AG04450 (cell line): ENCODE measurements at regions not wholly inside any gene's neighbourhood (a gene's known extent, or its start where the extent isn't known, plus 50 kb on each side); places are given as distances from the start of the nearest gene placed in this dataset.
"Not testable (repeated sequence)": the region's sequence is repeated elsewhere in the genome, so short reads cannot be mapped to it uniquely, and the experiment has no call there.

Source experiments
- CTCF ChIA-PET: fragments of 300-600, 350-600 bp; formaldehyde crosslinking; extraction: SDS; loops from one replicate; lab custom pipeline; 2022; ENCODE audit warnings: antibody characterized with exemption, inconsistent platforms; lab: Charles Lee
- POLR2A ChIA-PET: fragments of 350-600 bp; formaldehyde crosslinking; extraction: SDS; loops from one replicate; lab custom pipeline; 2021; ENCODE audit warnings: antibody characterized with exemption, inconsistent platforms; lab: Yijun Ruan, JAX
- DNase-seq: peaks from one replicate; pipeline ENCODE4 v3.0.0-alpha.2; 2011; ENCODE audit warnings: low read depth, low spot score
- H3K27ac ChIP-seq: one replicate; pipeline ENCODE4 v1.5.1; 2012; ENCODE audit warnings: low read depth, low read length, control low read depth
- H3K27me3 ChIP-seq: one replicate; pipeline ENCODE4 v1.6.0; 2012; ENCODE audit warnings: low read length; ENCODE audit not compliant: control insufficient read depth, insufficient read depth
- H3K4me3 ChIP-seq: 2 replicates; pipeline ENCODE4 v1.5.1; 2011; ENCODE audit warnings: mild to moderate bottlenecking, low read depth, low read length, control low read depth
- H3K9me3 ChIP-seq: 2 replicates; pipeline ENCODE4 v1.5.1; 2012; ENCODE audit warnings: low read length; ENCODE audit not compliant: control insufficient read depth, insufficient read depth
- TF ChIP-seq, protein P1 (sequence below): IDR thresholded peaks from 2 replicates; pipeline ENCODE4 v1.5.1; 2011; ENCODE audit warnings: low read depth, low read length, control low read depth, inconsistent platforms

DNA sequence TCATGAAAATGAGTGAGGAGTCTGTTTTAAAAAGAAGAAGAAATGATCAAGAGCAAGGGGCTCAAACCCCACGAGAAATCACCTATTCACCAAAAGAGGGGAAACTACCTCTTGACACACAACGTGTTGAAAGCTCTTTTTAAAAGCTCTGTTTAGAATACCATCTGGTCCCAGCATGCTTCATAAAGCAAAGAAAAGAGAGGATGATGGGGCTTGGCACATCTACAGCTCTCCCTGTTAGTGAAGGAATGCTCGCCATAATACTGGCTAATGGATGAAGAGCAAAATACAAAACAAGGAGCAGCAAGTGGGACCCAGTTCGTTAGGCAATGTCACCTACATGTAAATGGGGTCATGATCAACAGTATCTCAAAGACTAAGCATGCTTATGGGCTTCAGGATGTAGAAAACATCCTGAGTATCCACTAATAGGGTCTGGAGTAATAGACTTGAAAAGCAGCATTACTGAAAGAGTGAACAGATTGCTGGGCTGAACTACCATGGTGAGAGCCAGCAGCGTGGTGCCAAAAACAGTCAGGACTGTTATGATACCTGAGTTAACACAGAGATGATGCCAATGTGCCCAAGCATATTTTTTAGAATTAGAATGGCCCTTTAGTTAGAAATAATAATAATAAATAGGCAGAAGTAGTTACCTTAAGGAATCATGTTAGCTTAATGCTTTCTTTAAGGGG lies 159.7 kb upstream of the POU1F1 start:
- TF ChIP-seq, protein P1, sequence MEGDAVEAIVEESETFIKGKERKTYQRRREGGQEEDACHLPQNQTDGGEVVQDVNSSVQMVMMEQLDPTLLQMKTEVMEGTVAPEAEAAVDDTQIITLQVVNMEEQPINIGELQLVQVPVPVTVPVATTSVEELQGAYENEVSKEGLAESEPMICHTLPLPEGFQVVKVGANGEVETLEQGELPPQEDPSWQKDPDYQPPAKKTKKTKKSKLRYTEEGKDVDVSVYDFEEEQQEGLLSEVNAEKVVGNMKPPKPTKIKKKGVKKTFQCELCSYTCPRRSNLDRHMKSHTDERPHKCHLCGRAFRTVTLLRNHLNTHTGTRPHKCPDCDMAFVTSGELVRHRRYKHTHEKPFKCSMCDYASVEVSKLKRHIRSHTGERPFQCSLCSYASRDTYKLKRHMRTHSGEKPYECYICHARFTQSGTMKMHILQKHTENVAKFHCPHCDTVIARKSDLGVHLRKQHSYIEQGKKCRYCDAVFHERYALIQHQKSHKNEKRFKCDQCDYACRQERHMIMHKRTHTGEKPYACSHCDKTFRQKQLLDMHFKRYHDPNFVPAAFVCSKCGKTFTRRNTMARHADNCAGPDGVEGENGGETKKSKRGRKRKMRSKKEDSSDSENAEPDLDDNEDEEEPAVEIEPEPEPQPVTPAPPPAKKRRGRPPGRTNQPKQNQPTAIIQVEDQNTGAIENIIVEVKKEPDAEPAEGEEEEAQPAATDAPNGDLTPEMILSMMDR: no peak
- CTCF ChIA-PET: no interaction called here
- POLR2A ChIA-PET: no interaction called here
- H3K27me3 ChIP-seq: no peaks in the 10 kb centered on the region
- H3K27ac ChIP-seq: no peak overlapping the region
- H3K4me3 ChIP-seq: no peak overlapping the region
- no peaks in the 10 kb centered on the region for H3K9me3 ChIP-seq
- no peak for DNase-seq

DNA sequence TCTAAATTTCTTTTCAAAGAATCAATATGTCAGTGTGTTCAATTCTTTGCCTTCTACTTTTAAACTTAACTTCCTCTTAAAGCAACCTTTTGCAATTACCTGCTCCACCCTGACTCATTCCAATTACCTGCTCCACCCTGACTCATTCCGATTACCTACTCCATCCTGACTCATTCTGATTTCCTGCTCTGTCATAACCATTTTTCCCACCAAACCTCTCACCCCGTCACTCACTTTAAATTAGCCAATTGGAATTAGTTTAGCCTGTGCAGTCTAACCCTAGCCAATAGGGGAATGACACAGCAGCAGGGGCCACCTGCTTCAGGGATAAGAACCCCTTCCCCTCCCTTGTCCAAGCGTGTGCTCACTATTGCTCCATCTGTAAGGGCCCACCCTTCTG lies 157.1 kb upstream of the POU1F1 start:
- POLR2A ChIA-PET, H3K9me3 ChIP-seq, DNase-seq, CTCF ChIA-PET, H3K27ac ChIP-seq, H3K27me3 ChIP-seq, H3K4me3 ChIP-seq: not testable (repeated sequence)

DNA sequence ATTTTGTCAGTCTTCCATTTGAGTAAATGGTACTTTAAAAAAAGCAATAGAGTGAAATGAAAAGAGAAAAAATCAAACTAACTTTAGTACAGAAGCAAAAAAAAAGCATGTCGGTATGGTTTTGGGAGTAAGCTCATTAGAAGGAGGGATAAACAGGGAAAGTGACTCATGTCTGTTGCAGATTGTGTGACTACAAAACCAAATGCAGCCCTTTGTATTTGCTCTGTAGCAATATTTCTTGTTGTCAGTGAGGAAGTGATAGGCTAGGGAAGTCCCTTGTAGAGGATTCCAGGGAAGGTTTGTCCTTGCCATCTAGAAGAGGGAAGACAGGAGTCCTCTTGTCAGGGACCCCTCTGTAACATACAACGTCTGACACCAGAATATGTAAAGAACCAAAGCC lies 150.5 kb upstream of the POU1F1 start:
- DNase-seq: no peak
- ChIA-PET CTCF (no interaction called here), POLR2A (no interaction called here)
- H3K27ac ChIP-seq: no peak overlapping the region
- no peaks in the 10 kb centered on the region for H3K27me3 ChIP-seq
- TF ChIP-seq, protein P1: no peak
- H3K9me3 ChIP-seq: no peaks in the 10 kb centered on the region
- H3K4me3 ChIP-seq: no peak overlapping the region

- H3K27ac ChIP-seq: no peak overlapping the region
- CTCF ChIA-PET: no interaction called here
- POLR2A ChIA-PET: no interaction called here
Observed at GRCh38 chr3:87425056-87425455, 148.7 kb upstream of the POU1F1 start.

GRCh38 chr3:87423336-87423735 lies 147.0 kb upstream of the POU1F1 start:
- Histone ChIP-seq H3K4me3 (no peak overlapping the region), H3K27ac (no peak overlapping the region), H3K27me3 (no peaks in the 10 kb centered on the region), H3K9me3 (no peaks in the 10 kb centered on the region)
- POLR2A ChIA-PET: no interaction called here
- DNase-seq: no peak
- CTCF ChIA-PET: no interaction called here
- TF ChIP-seq, protein P1: no peak

More at GRCh38 chr3:87425056-87425455, 148.7 kb upstream of the POU1F1 start:
- no peaks in the 10 kb centered on the region for H3K27me3 ChIP-seq
- TF ChIP-seq, protein P1: no peak
- H3K4me3 ChIP-seq: no peak overlapping the region
- DNase-seq: no peak
- no peaks in the 10 kb centered on the region for H3K9me3 ChIP-seq
